SKM-1 treated with dmso at 0.1 percent for 144 hours (cell line): ENCODE measurements at regions not wholly inside any gene's neighbourhood (a gene's known extent, or its start where the extent isn't known, plus 50 kb on each side); places are given as distances from the start of the nearest gene placed in this dataset.
"Not testable (repeated sequence)": the region's sequence is repeated elsewhere in the genome, so short reads cannot be mapped to it uniquely, and the experiment has no call there.

Source experiments
- DNase-seq: peaks from one replicate; lab custom pipeline; 2025; ENCODE audit not compliant: unreplicated experiment; lab: John Stamatoyannopoulos, UW

DNA sequence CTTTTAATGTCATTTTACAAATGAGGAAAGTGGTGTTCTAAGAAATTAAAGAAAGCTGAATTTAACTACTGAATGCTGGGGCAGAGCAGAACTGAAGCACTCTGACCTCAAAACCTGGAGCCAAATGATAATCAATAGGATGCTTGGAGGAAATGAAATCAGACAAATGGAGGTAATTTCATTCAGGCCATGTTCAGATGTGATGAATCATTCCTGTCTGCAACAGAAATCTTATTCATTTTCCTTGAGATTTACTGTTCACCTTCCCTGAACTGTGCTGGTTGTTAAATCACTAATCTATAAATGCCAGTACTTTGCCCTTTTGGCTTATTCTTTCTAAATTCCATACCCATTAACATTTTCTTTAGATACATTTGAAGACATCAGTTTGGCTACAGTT is 85.6 kb upstream of the SNX7 start:
- DNase-seq: no peak

DNA sequence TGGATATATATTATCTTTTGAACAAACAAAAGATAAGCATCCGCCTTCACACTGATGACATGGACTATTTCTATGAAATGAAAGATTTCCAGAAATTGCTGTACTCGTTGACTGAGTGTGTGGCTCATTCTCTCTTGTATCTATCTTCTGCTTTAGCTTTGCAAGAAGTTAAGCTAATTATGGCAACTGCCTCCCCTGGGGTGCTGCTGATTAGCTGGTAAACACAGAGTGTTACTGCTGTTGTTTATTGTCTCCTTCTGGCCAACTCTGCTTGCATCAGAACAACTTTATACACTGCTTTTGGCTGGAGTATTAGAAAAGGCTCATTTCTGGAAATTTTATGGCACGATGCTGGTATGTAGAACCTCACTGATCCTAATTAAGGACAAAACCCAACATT is 95.6 kb upstream of the SNX7 start:
- DNase-seq: no peak

DNA sequence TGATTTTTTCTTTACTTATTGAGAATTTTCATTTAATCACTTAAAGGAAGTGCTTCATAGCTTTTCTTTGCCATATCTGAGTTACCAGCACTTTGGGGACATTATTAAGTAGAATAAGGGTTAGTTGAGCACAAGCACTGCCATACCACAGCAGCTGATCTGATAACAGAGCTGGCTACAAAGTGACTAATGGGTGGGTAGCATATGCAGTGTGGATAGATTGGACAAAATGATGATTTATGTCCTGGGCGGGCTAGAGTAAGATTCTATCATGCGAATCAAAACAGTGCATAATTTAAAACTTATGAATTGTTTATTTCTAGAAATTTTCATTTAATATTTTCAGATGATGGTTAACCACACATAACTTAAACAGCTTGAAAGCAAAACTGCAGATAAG is 102.2 kb upstream of the SNX7 start:
- DNase-seq: no peak

DNA sequence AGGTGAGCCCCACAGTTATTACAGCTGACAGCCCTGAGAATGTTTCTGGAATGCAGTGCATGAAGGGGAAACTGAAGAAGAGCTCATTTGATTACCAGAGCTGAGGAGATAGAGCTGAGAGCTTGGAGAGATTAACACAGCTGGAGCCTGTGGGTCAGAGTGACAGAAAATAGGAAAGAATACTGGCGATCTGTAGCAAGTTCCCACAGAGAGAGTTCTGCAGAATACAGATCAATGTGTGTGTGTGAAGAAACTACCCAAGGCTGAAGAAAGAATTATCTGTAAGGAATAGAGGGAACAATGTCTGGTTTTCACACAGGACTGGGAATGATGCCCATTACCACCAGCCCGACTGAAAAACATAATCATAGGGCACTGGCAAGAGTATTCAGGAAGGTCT is 103.6 kb upstream of the SNX7 start:
- DNase-seq: no peak

DNA sequence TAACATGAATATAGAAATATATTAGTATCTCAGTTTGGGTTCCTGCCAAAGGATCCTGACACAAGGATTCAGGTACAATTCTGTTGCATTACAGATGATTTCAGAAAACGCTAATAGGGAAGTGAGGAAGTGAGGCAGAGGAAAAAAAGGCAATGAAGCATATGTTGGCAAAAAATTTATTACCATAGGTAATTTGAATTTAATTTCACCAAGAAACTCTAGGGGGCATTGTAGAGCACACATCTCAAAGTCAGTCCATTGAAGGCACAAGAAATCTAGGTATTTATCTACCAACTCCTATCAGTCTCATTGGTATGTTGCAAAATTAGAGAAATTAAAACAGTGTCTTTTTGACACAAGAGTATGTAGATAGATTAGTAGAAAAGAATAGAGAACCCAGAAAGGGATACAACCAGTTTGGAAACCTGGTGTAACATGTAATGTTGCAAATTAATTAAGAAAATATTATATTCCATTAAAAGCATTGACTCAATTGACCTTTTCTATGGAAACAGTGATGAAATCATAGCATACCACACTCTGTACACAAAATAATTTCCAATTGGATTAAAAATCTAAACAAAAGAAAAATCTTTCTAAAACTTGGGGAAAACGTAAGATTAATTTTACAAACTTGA is 104.9 kb upstream of the SNX7 start:
- peak; percentile 24 for DNase-seq

DNA sequence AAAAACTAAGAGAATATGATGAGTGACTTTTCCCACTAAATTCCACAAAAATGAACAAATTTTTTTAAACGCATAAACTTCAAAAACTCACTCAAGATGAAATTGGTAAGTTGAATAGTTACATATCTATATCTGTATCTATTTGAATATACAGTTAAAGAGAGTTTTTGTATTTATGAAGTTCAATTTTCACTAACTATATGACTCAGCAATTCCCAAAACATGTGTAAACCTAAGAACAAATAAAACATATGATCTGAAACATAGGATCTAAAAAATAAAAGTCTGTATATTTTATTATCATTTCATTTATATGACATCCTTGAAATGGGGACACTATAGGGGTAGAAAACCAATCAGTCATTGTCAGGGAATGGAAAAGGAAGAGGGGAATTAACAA is 105.7 kb upstream of the SNX7 start:
- no peak for DNase-seq

DNA sequence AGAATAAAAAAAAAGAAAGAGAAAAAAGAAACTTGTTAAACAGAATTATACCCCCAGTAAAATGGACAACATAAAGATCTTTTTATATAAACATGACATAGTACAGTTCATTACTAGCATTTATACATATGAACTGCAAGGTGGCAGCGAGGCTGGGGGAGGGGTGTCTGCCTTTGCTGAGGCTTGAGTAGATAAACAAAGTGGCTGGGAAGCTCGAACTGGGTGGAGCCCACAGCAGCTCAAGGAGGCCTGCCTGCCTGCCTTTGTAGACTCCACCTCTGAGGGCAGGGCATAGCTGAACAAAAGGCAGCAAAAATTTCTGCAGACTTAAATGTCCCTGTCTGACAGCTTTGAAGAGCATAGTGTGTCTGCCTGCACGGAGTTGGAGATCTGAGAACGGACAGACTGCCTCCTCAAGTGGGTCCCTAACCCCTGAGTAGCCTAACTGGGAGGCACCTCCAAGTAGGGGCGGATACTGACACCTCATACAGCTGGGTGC is 108.9 kb upstream of the SNX7 start:
- not testable (repeated sequence) for DNase-seq

DNA sequence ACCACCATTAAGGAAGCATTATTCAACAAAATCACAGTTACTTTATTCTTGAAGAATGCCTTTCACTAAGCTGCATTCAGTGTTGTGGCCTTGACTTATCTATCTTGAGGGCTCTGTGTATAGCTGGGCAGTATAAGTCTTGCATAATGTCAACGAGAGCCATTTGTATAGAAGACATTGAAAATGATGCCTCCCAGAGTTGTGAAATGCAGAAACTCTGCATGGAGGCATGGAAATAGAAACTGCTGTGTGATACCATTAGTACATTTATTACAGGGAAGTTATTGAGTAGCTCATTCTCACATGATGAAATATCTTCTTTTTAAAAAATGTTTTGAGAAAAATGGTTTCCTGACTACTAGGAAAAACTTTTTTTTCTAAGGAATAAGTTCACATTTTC is 111.4 kb upstream of the SNX7 start:
- DNase-seq: no peak

DNA sequence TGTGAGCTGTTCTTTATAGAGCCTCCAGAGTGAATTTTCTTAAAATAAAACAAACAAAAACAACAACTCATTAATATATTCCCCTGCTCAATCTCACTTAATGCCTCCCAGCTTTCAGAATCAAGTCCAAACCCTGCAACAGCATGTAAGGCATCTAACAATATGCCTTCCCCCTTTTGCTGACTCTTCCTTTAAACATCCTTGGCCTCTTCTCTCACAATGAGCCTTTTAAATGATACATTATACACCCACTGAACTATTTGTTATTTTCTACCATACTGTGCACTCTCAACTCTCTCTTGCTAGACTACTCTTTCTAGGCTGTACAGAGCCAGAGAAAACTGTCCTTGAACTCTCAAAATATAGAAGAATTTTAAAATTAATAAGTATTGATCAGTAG is 115.2 kb upstream of the SNX7 start:
- no peak for DNase-seq

DNA sequence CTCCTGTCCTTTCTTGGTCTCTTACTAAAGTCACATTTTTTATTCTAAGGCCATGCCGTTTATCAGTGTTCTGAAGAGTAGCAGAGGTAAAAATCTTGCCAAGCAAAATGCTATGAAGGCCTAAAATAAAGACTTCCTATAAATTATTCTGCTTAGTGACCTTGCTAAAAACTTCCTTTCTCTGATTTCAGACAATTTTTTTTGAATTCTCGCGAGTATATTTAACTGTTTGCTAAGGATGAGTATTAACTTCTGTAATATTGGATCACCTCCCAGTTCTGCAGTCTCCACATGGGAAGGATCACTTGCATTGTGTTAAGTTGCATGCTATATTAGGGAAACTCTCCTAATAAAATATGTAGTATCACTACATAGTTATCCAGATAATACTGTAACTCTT is 123.4 kb upstream of the SNX7 start:
- DNase-seq: no peak

DNA sequence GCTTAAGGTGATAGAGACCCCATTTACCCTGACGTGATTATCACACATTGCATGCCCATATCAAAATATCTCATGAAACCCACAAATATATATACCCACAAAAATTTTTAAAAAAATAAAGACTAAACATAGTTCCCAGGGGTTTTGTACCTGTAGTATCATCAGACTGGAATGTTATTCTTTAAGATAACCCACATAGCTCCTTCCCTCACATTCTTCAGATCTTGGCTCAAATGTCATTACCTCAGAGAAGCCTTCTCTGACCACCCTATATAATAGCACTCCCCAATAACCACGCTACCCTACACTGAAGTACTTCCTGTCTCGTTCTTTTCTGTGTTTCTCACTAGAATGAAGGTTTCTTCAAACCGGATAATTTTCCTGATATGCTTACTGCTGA is 138.3 kb upstream of the SNX7 start:
- DNase-seq: no peak

DNA sequence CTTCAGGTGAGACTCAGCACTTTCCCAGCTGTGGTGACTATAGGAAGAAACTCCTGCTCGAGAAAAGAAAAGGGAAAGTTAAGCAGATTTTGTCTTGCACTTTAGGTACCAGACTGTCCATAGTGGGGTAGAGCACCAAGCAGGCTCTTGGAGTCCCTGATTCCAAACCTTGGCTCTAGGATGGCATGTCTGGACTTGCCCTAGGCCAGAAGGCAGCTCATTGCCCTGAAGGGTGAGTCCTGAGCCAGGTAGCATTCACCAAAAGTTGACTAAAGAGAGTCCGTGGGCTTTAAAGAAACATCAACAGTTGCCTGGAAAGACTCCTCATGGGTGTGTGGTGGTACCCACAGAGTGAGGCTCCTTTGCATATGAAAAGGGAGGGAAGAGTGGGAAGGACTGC is 145.2 kb upstream of the SNX7 start:
- no peak for DNase-seq

DNA sequence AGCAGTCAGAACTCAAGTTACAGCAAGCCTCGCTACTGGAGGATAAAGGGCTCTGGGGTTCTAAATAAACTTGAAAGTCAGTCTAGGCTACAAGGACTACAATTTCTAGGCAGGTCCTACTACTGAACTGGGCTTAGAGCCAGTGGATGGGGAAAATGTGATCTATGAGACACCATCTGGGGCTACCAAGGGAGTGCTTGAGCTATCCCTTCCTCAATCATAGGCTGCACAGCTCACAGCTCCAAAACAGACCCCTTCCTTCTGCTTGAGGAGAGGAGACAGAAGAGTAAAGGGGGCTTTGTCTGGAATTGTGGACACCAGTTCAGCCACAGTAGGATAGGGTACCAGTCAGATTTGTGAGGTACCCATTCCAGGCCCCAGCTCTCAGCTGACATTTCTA is 145.8 kb upstream of the SNX7 start:
- no peak for DNase-seq

DNA sequence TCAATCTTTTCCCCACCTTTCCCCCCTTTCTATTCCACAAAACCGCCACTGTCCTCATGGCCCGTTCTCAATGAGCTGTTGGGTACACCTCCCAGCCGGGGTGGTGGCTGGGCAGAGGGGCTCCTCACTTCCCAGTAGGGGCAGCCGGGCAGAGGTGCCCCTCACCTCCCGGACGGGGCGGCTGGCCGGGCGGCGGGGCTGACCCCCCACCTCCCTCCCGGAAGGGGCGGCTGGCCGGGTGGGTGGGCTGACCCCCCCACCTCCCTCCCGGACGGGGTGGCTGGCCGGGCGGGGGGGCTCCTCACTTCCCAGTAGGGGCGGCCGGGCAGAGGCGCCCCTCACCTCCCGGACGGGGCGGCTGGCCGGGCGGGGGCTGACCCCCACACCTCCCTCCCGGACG is 149.3 kb upstream of the SNX7 start:
- DNase-seq: not testable (repeated sequence)

DNA sequence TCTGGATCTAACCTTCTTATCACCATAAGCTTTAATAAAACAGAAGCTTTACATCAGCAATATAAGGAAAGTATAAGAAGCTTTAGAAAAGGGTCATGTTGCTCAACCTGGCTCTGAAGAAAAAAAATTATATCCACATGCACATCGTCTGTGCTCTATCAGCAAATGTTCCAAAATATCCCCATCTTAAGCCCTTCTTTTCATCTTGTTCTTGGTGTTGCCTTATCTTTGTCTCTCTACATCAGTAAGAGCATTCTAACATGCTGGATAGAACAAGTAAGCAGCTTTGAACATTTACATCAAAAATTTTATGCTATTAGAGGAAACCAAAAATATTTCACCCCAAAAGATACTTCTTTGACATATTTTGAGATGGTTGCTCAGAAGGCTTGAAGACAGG is 157.8 kb upstream of the SNX7 start:
- DNase-seq: no peak

DNA sequence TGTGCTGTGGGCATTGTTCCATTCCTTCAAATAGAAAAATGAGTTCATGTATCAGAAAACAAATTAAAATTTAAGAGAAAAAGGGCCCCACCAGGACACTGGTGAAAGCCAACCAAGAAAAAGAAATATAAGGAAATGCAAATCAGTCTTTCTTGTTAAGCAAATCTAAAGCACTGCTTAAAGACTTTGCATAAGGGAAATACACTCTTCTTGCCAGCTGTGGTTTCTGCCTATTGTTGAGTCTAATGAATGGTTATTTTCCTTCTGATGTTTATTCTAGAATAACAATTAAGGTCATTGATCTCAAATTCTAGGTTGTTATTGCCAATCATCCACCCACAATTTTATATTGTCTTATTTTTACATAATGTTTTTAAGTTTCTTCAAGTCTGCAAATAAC is 158.6 kb upstream of the SNX7 start:
- no peak for DNase-seq

DNA sequence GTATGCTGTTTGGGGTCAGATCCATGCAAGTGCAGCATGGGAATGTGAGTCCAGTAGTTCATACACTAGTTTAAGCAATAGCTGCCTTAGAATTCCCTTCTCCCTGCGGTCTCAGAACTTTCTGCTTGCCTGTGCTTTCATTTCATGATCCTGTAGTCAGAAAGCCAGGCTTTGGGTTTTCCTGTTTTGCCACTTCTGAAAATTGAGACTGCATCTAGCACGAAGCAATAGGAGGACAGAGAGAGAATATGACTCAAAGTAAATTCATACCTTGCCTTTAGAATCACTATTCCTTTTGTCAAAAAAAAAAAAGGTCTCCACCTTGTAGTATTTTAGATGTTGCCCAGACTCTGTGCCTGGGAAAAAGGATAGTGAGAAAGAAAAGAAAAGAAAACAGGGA is 161.2 kb upstream of the SNX7 start:
- DNase-seq: no peak

DNA sequence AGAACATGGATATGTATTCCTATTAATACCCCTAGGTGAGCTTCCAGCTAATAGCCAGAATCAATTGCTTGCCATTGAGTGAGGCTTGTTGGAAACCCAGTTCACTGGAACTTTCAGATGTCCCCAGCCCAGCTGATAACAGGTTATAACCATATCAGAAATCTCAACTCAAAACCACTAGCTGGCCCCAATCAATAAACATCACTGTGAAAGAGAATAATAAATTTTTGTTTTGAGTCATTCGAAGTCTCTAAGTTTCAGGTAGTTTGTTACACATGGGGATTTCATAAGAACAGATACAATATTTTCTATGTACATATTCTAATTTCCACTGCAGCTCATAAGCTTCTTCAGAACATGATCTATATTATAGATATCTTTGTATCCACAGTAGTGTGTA is 162.9 kb upstream of the SNX7 start:
- no peak for DNase-seq

DNA sequence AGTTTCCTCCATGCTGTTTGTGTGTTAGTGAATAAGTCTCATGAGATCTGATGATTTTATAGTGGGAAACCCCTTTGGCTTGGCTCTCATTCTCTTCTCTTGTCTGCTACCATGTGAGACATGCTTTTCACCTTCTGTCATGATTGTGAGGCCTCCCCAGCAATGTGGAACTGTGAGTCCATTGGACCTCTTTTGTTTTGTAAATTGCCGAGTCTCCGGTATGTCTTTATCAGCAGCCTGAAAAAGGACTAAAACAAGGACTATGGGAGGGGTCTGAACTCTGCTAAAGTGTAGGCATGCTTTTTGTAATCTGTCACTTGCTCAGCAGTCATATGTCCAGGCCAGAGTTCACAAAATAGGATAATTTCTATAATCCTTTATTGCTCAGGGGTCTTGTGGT is 164.0 kb upstream of the SNX7 start:
- DNase-seq: no peak

DNA sequence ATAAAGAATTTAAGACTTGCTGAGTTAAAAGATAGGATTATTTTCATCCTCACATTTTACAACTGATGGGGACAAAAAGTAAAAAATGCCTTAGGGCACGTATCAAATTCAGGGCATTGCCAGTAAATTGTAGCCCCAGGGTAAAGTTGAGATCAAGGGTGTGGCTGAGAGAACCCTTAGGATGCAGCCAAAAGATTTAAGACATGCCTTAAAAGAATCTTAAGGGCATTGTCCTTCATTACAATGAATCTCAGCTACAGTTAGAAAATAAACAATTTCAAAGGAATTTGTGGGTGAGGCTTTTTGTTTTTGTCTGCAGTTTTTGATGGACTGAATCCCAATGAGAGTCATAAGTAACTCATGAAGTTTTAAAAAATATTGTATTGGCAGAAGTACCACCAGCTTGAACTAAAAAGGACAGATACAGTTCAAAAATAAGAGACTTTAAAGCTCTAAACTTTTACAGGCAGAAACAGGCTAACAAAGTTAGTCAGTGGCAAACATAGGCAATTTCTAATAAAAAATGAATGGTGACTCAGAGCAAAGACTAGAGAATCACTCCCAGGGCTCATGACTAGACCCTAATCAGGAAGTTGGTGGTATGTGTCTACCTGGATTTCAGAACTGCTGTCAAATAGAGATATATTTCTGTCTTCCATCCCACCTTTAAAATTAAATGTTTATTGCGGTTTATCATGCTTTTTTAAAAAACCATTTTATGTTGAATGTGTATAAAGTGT is 165.1 kb upstream of the SNX7 start:
- no peak for DNase-seq

DNA sequence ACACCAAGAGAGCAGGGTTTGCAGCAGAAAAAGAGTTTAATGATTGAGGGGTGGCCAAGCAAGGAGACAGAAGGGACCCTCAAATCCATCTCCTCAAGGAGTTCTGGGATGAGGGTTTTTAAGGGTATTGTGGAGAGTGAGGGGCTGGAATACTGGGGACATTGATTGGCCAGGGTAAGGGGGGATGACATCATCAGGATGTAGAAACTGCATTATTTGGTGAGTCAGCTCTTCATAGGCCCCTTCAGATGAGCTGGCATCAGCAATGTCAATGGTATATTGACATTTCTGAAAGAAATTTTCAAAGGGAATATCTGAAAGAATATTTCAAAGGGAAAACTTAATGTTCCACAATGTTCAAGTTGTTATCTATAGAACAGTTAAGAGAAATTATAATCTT is 168.1 kb upstream of the SNX7 start:
- no peak for DNase-seq

DNA sequence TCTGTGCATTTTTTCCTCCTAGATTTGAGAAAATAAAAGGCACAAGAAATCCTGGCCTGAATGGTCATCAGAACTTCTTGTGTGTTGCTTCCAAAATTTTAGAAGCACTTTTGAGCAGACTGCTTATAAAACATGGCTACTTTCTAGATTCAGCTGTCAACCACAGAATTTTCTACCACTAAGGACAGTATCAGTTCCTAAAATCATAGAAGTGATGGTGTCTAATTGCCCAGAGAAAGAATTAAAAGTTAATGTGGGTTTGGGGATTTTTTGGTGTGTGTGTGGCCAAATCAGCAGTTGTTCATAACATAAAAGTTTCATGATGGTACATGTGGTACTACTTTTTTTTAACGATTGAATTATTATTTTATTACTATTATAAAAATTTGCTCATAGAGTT is 171.4 kb upstream of the SNX7 start:
- DNase-seq: no peak

DNA sequence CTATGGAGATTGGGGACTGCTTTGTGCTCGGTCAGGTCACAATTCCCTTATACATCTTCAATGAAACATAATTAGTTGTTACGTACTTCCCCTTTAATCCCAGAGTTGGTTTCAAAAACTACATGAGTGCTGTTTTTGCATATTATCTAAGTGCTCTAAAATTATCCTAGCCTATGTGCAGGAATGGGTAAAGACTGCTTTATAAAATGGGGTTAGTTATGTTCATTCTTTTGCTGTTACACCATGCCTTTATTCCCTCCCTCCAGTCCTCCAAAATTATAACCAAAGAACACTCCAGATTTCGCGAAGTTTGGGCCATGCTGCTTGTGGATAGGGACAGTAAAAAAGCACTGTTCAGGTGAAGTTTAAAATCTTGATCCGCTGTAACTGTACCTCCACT is 173.9 kb upstream of the SNX7 start:
- no peak for DNase-seq
